ENCODE measurements at regions not wholly inside any gene's neighbourhood (a gene's known extent, or its start where the extent isn't known, plus 50 kb on each side); places are given as distances from the start of the nearest gene placed in this dataset.

DNA sequence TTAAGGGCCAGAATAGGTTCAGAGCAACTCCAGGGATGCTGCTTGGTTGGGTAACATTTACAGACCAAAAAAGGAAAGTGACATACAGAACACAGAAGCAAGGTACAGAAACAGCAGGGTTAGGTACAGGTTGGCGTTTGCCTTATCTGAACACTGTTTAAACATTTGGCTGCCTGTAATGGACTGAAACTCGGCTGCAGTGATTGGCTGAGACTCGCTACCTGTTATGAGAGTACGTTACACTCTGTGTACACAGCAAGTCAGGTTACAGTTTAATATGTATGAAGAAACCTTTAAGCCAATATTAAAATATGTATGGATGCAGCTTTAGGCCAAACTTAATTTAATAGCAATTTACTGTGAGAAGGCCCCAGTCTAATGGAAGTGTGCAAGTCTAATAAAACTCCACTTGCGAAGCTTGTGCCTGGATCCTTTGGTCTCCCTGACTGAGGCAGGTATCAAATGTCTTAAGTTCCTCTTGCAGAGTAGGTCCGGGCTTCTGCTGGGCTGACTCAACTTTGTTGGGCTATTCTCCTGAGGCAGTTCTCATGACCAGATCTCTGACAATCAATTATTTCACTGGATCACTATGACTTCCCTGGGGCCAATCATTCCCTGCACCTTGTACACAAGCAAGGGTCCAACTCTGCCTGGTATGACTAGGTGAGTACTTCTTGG, 204.9 kb downstream of the ZNF462 start:
- CTCF ChIA-PET (ENCODE audit: partially characterized antibody) = interaction anchor here (1.2 to 3.5 kb wide), 3 partner anchors 9 to 23 kb away, joined by 3 to 8 read pairs (median 4); no protein-coding TSS in a partner anchor
- H3K23me2 ChIP-seq (ENCODE audit: low read depth, low read length) = no peaks in the 10 kb centered on the region
- no peak overlapping the region for H3K9ac ChIP-seq (replicated peaks in 1 of 4; ENCODE audit: extremely low read depth in 1 of 4, low read depth in 3 of 4, low read length in 3 of 4)
- no peaks in the 10 kb centered on the region for H3K79me1 ChIP-seq (ENCODE audit: low read depth, low read length)
- no peak overlapping the region for H2AK5ac ChIP-seq (ENCODE audit: low read depth, low read length)
- H3K4me1 ChIP-seq (replicated peaks in 1 of 4; ENCODE audit: control insufficient read depth in 3 of 4, insufficient read depth in 4 of 4, low read length in 3 of 4) = no peaks in the 10 kb centered on the region
- no peak overlapping the region for H2BK5ac ChIP-seq (ENCODE audit: low read depth, low read length)
- H2BK12ac ChIP-seq (ENCODE audit: low read depth, low read length) = no peak overlapping the region
- H3K4ac ChIP-seq (replicated peaks; ENCODE audit: insufficient read length, low read depth, low read length) = no peak overlapping the region
- H3K27me3 ChIP-seq (replicated peaks in 1 of 4; ENCODE audit: control insufficient read depth in 3 of 4, extremely low read depth in 1 of 4, insufficient read depth in 3 of 4, low read length in 3 of 4) = no peaks in the 10 kb centered on the region; a peak in 1 of 7 replicates
- FAIRE-seq (no peak), DNase-seq (ENCODE audit: low read depth in 1 of 2, low spot score in 2 of 2) (no peak)
- no peak overlapping the region for H4K8ac ChIP-seq (ENCODE audit: extremely low read depth, insufficient read depth, low read length)
- H4K20me1 ChIP-seq (replicated peaks in 1 of 2; ENCODE audit: control insufficient read depth in 1 of 2, insufficient read depth in 2 of 2, low read length in 2 of 2) = no peaks in the 10 kb centered on the region
- no peak overlapping the region for H3K23ac ChIP-seq (ENCODE audit: insufficient read length)
- no peak overlapping the region for H3K14ac ChIP-seq (ENCODE audit: insufficient read length)
- no peak overlapping the region for H3K56ac ChIP-seq (replicated peaks; ENCODE audit: insufficient read length, low read depth, low read length)
- H4K5ac ChIP-seq (ENCODE audit: insufficient read length, low read depth, low read length) = no peak overlapping the region
- POLR2A ChIA-PET (ENCODE audit: partially characterized antibody) = no interaction called here
- H2AFZ ChIP-seq (ENCODE audit: low read length) = peak overlapping the region; percentile 41; the same call in 1 of the 2 replicates
- no peak overlapping the region for H2BK15ac ChIP-seq (ENCODE audit: low read length)
- no peaks in the 10 kb centered on the region for H3K9me3 ChIP-seq (ENCODE audit: insufficient read depth in 2 of 2, low read depth in 1 of 2, low read length in 1 of 2)
- no peak overlapping the region for H3K27ac ChIP-seq (ENCODE audit: low read depth, low read length)
- no peak overlapping the region for H4K91ac ChIP-seq (replicated peaks; ENCODE audit: insufficient read length, low read length)
- H3K4me3 ChIP-seq (ENCODE audit: extremely low read depth in 1 of 4, insufficient read depth in 2 of 4, low read depth in 3 of 4, low read length in 4 of 4) = no peak overlapping the region
- H3K79me2 ChIP-seq (ENCODE audit: control insufficient read depth in 1 of 2, insufficient read depth in 2 of 2, low read length in 2 of 2) = no peaks in the 10 kb centered on the region
- WGBS, 2 experiments (ENCODE audit: extremely low coverage in 1 of 2, insufficient coverage in 1 of 2, insufficient read length in 1 of 2, insufficient replicate concordance in 2 of 2, low coverage in 1 of 2, low lambda C conversion rate in 2 of 2, missing lambda C conversion rate in 1 of 2) = 95% methylated on average over 6 of the region's 6 CpGs; no CpG with 5 or more reads in 1 of the 2 experiments
- H3K18ac ChIP-seq (ENCODE audit: extremely low read depth, low read length) = no peak overlapping the region
- no peak overlapping the region for H2BK20ac ChIP-seq (ENCODE audit: low read length)
- no peak overlapping the region for H2BK120ac ChIP-seq (replicated peaks; ENCODE audit: low read depth, low read length)
- no peak overlapping the region for H3K4me2 ChIP-seq (ENCODE audit: insufficient read depth in 1 of 2, low read depth in 2 of 2, low read length in 2 of 2)
- H3K36me3 ChIP-seq (ENCODE audit: control insufficient read depth in 2 of 4, insufficient read depth in 4 of 4, low read length in 3 of 4) = no peaks in the 10 kb centered on the region
- TF ChIP-seq CREB1 (IDR thresholded peaks at IDR 0.05) (no peak), CHD1 (IDR thresholded peaks at IDR 0.05; ENCODE audit: low read depth, low read length) (no peak), JUND (IDR thresholded peaks at IDR 0.05; ENCODE audit: low read length) (no peak), TAF1 (IDR thresholded peaks at IDR 0.05; ENCODE audit: low read depth, low read length) (no peak), EP300 (IDR thresholded peaks at IDR 0.05; ENCODE audit: borderline replicate concordance in 1 of 2, low read depth in 2 of 2, low read length in 2 of 2) (no peak), TEAD4 (IDR thresholded peaks at IDR 0.05; ENCODE audit: low read depth, low read length) (no peak), POU5F1 (IDR thresholded peaks at IDR 0.05; ENCODE audit: low read depth, low read length) (no peak), SP1 (IDR thresholded peaks at IDR 0.05; ENCODE audit: low read depth, low read length) (no peak), BACH1 (IDR thresholded peaks at IDR 0.05; ENCODE audit: low read length) (no peak), SIRT6 (IDR thresholded peaks at IDR 0.05; ENCODE audit: low read length) (no peak), EGR1 (IDR thresholded peaks at IDR 0.05; ENCODE audit: borderline replicate concordance, low read depth, low read length) (no peak), PHF8 (conservative IDR thresholded peaks at IDR 0.05; ENCODE audit: low read depth, low read length) (no peak), SP4 (IDR thresholded peaks at IDR 0.05; ENCODE audit: low read length) (no peak), POLR2A (IDR thresholded peaks at IDR 0.05; ENCODE audit: control extremely low read depth in 1 of 2, low read depth in 2 of 2, low read length in 2 of 2) (no peak)
- TF ChIP-seq, protein P1, sequence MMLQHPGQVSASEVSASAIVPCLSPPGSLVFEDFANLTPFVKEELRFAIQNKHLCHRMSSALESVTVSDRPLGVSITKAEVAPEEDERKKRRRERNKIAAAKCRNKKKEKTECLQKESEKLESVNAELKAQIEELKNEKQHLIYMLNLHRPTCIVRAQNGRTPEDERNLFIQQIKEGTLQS (IDR thresholded peaks at IDR 0.05; ENCODE audit: insufficient read depth, low read depth, low read length) = no peak
